PC-9 (cell line): ENCODE measurements at regions not wholly inside any gene's neighbourhood (a gene's known extent, or its start where the extent isn't known, plus 50 kb on each side); places are given as distances from the start of the nearest gene placed in this dataset.

ENCODE experiments used
- EZH2 ChIP-seq: fragments of 200-600 bp; sonication (generic); IDR thresholded peaks from 2 replicates; pipeline ENCODE4 v1.8.0; 2017; ENCODE audit warnings: antibody characterized with exemption, low read depth
- TF ChIP-seq, protein P1 (sequence below): fragments of 200-600 bp; sonication (generic); conservative IDR thresholded peaks from 2 replicates; pipeline ENCODE4 v1.6.1; 2017; ENCODE audit warnings: mixed run types, antibody characterized with exemption, mild to moderate bottlenecking, moderate library complexity

GRCh38 chr16:18068477-18068876, 268.1 kb downstream of the NPIPA8 start:
- TF ChIP-seq, protein P1, sequence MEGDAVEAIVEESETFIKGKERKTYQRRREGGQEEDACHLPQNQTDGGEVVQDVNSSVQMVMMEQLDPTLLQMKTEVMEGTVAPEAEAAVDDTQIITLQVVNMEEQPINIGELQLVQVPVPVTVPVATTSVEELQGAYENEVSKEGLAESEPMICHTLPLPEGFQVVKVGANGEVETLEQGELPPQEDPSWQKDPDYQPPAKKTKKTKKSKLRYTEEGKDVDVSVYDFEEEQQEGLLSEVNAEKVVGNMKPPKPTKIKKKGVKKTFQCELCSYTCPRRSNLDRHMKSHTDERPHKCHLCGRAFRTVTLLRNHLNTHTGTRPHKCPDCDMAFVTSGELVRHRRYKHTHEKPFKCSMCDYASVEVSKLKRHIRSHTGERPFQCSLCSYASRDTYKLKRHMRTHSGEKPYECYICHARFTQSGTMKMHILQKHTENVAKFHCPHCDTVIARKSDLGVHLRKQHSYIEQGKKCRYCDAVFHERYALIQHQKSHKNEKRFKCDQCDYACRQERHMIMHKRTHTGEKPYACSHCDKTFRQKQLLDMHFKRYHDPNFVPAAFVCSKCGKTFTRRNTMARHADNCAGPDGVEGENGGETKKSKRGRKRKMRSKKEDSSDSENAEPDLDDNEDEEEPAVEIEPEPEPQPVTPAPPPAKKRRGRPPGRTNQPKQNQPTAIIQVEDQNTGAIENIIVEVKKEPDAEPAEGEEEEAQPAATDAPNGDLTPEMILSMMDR = no peak
- TF ChIP-seq EZH2 = no peak
